HEK293 (cell line): ENCODE measurements at regions not wholly inside any gene's neighbourhood (a gene's known extent, or its start where the extent isn't known, plus 50 kb on each side); places are given as distances from the start of the nearest gene placed in this dataset.

Experiments
- CTCF ChIA-PET: fragments of 350-600 bp; formaldehyde crosslinking; extraction: SDS; loops from one replicate; lab custom pipeline; 2021; ENCODE audit warnings: antibody characterized with exemption; lab: Yijun Ruan, JAX
- POLR2A ChIA-PET: fragments of 300-600 bp; formaldehyde crosslinking; extraction: SDS; loops from one replicate; lab custom pipeline; 2020; ENCODE audit warnings: antibody characterized with exemption, inconsistent platforms; lab: Yijun Ruan, JAX
- H3K27ac ChIP-seq: fragments of 200-500 bp; sonication (Bioruptor generic); 2 replicates; pipeline ENCODE4 v1.5.1; 2014; ENCODE audit warnings: low read depth, low read length, control low read depth, inconsistent platforms; ENCODE audit errors: extremely low read depth
- H3K36me3 ChIP-seq, 2 experiments: fragments of 200-500 bp in 1 of 2; sonication (Bioruptor generic) in 1 of 2; 1 replicate in 1 of 2; 2 replicates in 1 of 2; pipeline ENCODE4 v1.5.1; 2014 to 2017; ENCODE audit warnings: inconsistent platforms in 2 of 2, low read length in 2 of 2; ENCODE audit not compliant: control insufficient read depth in 2 of 2, insufficient read depth in 1 of 2
- H3K4me1 ChIP-seq: fragments of 200-500 bp; sonication (Bioruptor generic); 2 replicates; pipeline ENCODE4 v1.5.1; 2014; ENCODE audit warnings: mild to moderate bottlenecking, low read length, inconsistent platforms; ENCODE audit not compliant: control insufficient read depth, insufficient read depth
- H3K4me3 ChIP-seq: 2 replicates; pipeline ENCODE4 v1.5.1; 2011; ENCODE audit warnings: low read depth, mild to moderate bottlenecking, control low read depth, low read length, moderate library complexity
- H3K9me3 ChIP-seq: fragments of 200-500 bp; sonication (Bioruptor generic); 2 replicates; pipeline ENCODE4 v1.5.1; 2014; ENCODE audit warnings: low read depth, low read length, inconsistent platforms; ENCODE audit not compliant: control insufficient read depth, insufficient read depth
- BCL11B ChIP-seq: fragments of 450-650 bp; formaldehyde crosslinking; IDR thresholded peaks from 2 replicates; pipeline ENCODE4 v1.5.1; 2016; ENCODE audit warnings: low read depth, missing biosample characterization, missing genetic modification characterization
- FEZF1 ChIP-seq: fragments of 450-650 bp; formaldehyde crosslinking; IDR thresholded peaks from 2 replicates; pipeline ENCODE4 v1.5.1; 2016; ENCODE audit warnings: missing biosample characterization, missing genetic modification characterization
- KLF7 ChIP-seq: fragments of 450-650 bp; formaldehyde crosslinking; IDR thresholded peaks from 2 replicates; pipeline ENCODE4 v1.5.1; 2016; ENCODE audit warnings: missing biosample characterization, missing genetic modification characterization, borderline replicate concordance
- MYNN ChIP-seq: fragments of 450-650 bp; formaldehyde crosslinking; IDR thresholded peaks from 2 replicates; pipeline ENCODE4 v1.5.1; 2016; ENCODE audit warnings: missing biosample characterization, missing genetic modification characterization, borderline replicate concordance
- SP2 ChIP-seq: fragments of 450-650 bp; formaldehyde crosslinking; IDR thresholded peaks from 2 replicates; pipeline ENCODE4 v1.5.1; 2016; ENCODE audit warnings: missing biosample characterization, missing genetic modification characterization
- ZBTB8A ChIP-seq: fragments of 450-650 bp; formaldehyde crosslinking; IDR thresholded peaks from 2 replicates; pipeline ENCODE4 v1.5.1; 2016; ENCODE audit warnings: missing biosample characterization, missing genetic modification characterization
- ZNF169 ChIP-seq: fragments of 450-650 bp; formaldehyde crosslinking; IDR thresholded peaks from 2 replicates; pipeline ENCODE4 v1.5.1; 2016; ENCODE audit warnings: missing biosample characterization, missing genetic modification characterization
- ZNF266 ChIP-seq: fragments of 450-650 bp; formaldehyde crosslinking; IDR thresholded peaks from 2 replicates; pipeline ENCODE4 v1.5.1; 2016; ENCODE audit warnings: missing biosample characterization, missing genetic modification characterization, low read depth
- ZNF292 ChIP-seq: fragments of 450-650 bp; formaldehyde crosslinking; IDR thresholded peaks from 2 replicates; pipeline ENCODE4 v1.5.1; 2016; ENCODE audit warnings: low read depth, missing biosample characterization, missing genetic modification characterization, borderline replicate concordance
- ZNF341 ChIP-seq: fragments of 450-650 bp; formaldehyde crosslinking; IDR thresholded peaks from 2 replicates; pipeline ENCODE4; 2016; ENCODE audit warnings: low read depth, missing biosample characterization, missing genetic modification characterization
- ZNF391 ChIP-seq: fragments of 450-650 bp; formaldehyde crosslinking; IDR thresholded peaks from 2 replicates; pipeline ENCODE4 v1.5.1; 2016; ENCODE audit warnings: low read depth, missing biosample characterization, missing genetic modification characterization, borderline replicate concordance
- ZNF394 ChIP-seq: fragments of 450-650 bp; formaldehyde crosslinking; IDR thresholded peaks from 2 replicates; pipeline ENCODE4 v1.5.1; 2016; ENCODE audit warnings: missing biosample characterization, missing genetic modification characterization, mild to moderate bottlenecking, moderate library complexity, borderline replicate concordance
- ZNF561 ChIP-seq: fragments of 450-650 bp; IDR thresholded peaks from 2 replicates; pipeline ENCODE4 v1.5.1; 2018; ENCODE audit warnings: missing biosample characterization, missing genetic modification characterization, borderline replicate concordance
- ZNF580 ChIP-seq: fragments of 450-650 bp; formaldehyde crosslinking; IDR thresholded peaks from 2 replicates; pipeline ENCODE4 v1.5.1; 2016; ENCODE audit warnings: missing biosample characterization, missing genetic modification characterization
- ZNF596 ChIP-seq: fragments of 450-650 bp; IDR thresholded peaks from 2 replicates; pipeline ENCODE4 v1.5.0; 2018; ENCODE audit warnings: missing biosample characterization, mild to moderate bottlenecking, missing genetic modification characterization, moderate library complexity
- ZNF621 ChIP-seq: fragments of 450-650 bp; formaldehyde crosslinking; IDR thresholded peaks from 2 replicates; pipeline ENCODE4 v1.5.1; 2017; ENCODE audit warnings: missing biosample characterization, missing genetic modification characterization
- ZNF664 ChIP-seq: fragments of 450-650 bp; formaldehyde crosslinking; IDR thresholded peaks from 2 replicates; pipeline ENCODE4 v1.5.1; 2016; ENCODE audit warnings: missing biosample characterization, missing genetic modification characterization
- TF ChIP-seq, protein P1 (sequence below): fragments of 450-650 bp; formaldehyde crosslinking; IDR thresholded peaks from 2 replicates; pipeline ENCODE4 v1.5.1; 2016; ENCODE audit warnings: missing biosample characterization, missing genetic modification characterization, borderline replicate concordance
- TF ChIP-seq, protein P2 (sequence below): fragments of 450-650 bp; formaldehyde crosslinking; IDR thresholded peaks from 2 replicates; pipeline ENCODE4 v1.5.1; 2016; ENCODE audit warnings: missing biosample characterization, missing genetic modification characterization, low read depth
- TF ChIP-seq, protein P3 (sequence below): fragments of 450-650 bp; formaldehyde crosslinking; conservative IDR thresholded peaks from 2 replicates; pipeline ENCODE4 v1.5.1; 2016; ENCODE audit warnings: low read depth, missing biosample characterization, missing genetic modification characterization
- TF ChIP-seq, protein P4 (sequence below): fragments of 450-650 bp; formaldehyde crosslinking; IDR thresholded peaks from 2 replicates; pipeline ENCODE4 v1.5.1; 2016; ENCODE audit warnings: missing biosample characterization, missing genetic modification characterization
- TF ChIP-seq, protein P5 (sequence below): fragments of 450-650 bp; formaldehyde crosslinking; IDR thresholded peaks from 2 replicates; pipeline ENCODE4 v1.5.1; 2017; ENCODE audit warnings: missing biosample characterization, missing genetic modification characterization

DNA sequence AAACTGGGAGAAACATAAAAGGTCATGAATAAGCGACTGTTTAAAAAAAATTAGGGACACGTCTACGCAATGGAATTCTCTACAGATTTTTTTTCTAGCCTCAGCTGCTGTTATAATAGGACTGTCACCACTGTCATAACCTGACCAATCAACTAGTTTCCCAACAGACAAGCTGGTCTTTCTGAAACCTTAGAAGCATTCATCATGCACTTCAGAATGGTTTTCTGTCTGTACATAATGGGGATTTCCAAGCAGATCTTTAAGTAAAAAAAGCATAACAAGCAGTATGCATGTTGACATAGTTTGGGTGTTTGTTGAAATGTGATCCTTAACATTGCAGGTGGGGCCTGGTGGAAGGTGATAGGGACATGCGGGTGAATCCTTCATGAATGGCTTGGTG lies 58.3 kb upstream of the SEMA6A start (continued):
- no peak for TF ChIP-seq ZNF580

DNA sequence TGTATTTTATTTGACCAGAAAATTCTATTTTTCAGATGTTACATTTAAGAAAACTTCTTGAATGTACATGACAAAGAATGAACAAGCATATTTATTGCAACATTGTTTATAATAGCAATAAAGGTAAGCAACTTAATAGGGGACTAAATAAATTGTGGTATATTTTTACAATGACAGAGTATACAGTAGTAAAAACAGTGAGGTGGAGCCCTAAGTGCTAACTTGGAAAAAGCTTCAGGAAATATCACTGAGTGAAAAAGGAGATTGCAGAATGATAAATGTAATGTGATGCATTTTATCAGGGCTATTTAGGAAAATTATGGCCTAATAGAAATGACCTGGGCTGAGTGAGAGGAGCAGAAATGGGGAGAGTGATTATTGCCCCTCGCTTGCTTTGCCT lies 56.5 kb upstream of the SEMA6A start:
- no peaks in the 10 kb centered on the region for H3K36me3 ChIP-seq
- POLR2A ChIA-PET = interaction anchor here (0.6 kb wide), 1 partner anchor 21 kb away, joined by 3 read pairs; no protein-coding TSS in a partner anchor
- H3K9me3 ChIP-seq = no peaks in the 10 kb centered on the region
- no peak overlapping the region for H3K27ac ChIP-seq
- peaks cover 10% of the 10 kb centered on the region for H3K4me1 ChIP-seq
- TF ChIP-seq FEZF1 = 0 out of 2 replicates have a peak, but pooled peaks have one; percentile 29
- TF ChIP-seq, protein P1, sequence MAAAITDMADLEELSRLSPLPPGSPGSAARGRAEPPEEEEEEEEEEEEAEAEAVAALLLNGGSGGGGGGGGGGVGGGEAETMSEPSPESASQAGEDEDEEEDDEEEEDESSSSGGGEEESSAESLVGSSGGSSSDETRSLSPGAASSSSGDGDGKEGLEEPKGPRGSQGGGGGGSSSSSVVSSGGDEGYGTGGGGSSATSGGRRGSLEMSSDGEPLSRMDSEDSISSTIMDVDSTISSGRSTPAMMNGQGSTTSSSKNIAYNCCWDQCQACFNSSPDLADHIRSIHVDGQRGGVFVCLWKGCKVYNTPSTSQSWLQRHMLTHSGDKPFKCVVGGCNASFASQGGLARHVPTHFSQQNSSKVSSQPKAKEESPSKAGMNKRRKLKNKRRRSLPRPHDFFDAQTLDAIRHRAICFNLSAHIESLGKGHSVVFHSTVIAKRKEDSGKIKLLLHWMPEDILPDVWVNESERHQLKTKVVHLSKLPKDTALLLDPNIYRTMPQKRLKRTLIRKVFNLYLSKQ (tag by site-specific recombination) = no peak
- no peak overlapping the region for H3K4me3 ChIP-seq
- CTCF ChIA-PET = no interaction called here

DNA sequence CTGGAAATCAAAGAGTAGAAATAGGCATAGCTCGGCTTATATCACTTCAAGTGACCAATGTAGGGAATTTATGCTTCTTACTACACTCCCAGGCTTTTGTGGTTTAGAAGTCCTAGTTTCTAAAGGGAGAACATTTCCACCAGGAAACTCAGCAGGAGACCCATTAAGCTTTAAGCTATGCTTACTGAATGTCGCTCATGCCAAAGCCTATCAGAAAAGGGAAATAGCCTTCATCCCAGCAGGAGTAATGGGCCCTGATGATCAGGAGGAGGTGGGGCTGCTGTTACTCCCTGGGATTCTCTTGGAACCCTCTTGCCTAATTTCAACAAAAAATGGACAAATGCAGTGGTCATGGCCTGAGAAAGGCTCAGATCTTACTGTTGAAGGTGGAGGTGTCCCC lies 54.5 kb upstream of the SEMA6A start:
- ChIA-PET POLR2A (no interaction called here), CTCF (no interaction called here)
- Histone ChIP-seq H3K36me3 (no peaks in the 10 kb centered on the region), H3K27ac (no peak overlapping the region), H3K4me3 (no peak overlapping the region), H3K9me3 (no peaks in the 10 kb centered on the region), H3K4me1 (peaks cover 15% of the 10 kb centered on the region)
- TF ChIP-seq, protein P2, sequence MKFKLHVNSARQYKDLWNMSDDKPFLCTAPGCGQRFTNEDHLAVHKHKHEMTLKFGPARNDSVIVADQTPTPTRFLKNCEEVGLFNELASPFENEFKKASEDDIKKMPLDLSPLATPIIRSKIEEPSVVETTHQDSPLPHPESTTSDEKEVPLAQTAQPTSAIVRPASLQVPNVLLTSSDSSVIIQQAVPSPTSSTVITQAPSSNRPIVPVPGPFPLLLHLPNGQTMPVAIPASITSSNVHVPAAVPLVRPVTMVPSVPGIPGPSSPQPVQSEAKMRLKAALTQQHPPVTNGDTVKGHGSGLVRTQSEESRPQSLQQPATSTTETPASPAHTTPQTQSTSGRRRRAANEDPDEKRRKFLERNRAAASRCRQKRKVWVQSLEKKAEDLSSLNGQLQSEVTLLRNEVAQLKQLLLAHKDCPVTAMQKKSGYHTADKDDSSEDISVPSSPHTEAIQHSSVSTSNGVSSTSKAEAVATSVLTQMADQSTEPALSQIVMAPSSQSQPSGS = no peak
- TF ChIP-seq ZBTB8A (no peak), MYNN (tag by site-specific recombination) (no peak), ZNF391 (no peak), BCL11B (tag by site-specific recombination) (no peak), ZNF341 (tag by site-specific recombination) (no peak), ZNF596 (tag by site-specific recombination) (no peak), ZNF561 (tag by site-specific recombination) (0 out of 2 replicates have a peak, but pooled peaks have one; percentile 13), ZNF266 (tag by site-specific recombination) (no peak), ZNF664 (tag by site-specific recombination) (no peak), KLF7 (no peak), ZNF621 (no peak), ZNF169 (tag by site-specific recombination) (no peak), ZNF394 (tag by site-specific recombination) (no peak), SP2 (tag by site-specific recombination) (no peak), ZNF292 (no peak)
- TF ChIP-seq, protein P3, sequence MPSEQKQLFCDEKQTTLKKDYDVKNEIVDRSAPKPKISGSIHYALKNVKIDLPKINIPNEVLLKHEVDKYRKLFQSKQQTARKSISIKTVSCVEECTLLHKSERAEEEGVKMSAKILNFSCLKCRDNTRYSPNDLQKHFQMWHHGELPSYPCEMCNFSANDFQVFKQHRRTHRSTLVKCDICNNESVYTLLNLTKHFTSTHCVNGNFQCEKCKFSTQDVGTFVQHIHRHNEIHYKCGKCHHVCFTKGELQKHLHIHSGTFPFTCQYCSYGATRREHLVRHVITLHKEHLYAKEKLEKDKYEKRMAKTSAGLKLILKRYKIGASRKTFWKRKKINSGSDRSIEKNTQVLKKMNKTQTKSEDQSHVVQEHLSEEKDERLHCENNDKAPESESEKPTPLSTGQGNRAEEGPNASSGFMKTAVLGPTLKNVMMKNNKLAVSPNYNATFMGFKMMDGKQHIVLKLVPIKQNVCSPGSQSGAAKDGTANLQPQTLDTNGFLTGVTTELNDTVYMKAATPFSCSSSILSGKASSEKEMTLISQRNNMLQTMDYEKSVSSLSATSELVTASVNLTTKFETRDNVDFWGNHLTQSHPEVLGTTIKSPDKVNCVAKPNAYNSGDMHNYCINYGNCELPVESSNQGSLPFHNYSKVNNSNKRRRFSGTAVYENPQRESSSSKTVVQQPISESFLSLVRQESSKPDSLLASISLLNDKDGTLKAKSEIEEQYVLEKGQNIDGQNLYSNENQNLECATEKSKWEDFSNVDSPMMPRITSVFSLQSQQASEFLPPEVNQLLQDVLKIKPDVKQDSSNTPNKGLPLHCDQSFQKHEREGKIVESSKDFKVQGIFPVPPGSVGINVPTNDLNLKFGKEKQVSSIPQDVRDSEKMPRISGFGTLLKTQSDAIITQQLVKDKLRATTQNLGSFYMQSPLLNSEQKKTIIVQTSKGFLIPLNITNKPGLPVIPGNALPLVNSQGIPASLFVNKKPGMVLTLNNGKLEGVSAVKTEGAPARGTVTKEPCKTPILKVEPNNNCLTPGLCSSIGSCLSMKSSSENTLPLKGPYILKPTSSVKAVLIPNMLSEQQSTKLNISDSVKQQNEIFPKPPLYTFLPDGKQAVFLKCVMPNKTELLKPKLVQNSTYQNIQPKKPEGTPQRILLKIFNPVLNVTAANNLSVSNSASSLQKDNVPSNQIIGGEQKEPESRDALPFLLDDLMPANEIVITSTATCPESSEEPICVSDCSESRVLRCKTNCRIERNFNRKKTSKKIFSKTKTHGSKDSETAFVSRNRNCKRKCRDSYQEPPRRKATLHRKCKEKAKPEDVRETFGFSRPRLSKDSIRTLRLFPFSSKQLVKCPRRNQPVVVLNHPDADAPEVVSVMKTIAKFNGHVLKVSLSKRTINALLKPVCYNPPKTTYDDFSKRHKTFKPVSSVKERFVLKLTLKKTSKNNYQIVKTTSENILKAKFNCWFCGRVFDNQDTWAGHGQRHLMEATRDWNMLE (tag by site-specific recombination) = no peak
- TF ChIP-seq, protein P4, sequence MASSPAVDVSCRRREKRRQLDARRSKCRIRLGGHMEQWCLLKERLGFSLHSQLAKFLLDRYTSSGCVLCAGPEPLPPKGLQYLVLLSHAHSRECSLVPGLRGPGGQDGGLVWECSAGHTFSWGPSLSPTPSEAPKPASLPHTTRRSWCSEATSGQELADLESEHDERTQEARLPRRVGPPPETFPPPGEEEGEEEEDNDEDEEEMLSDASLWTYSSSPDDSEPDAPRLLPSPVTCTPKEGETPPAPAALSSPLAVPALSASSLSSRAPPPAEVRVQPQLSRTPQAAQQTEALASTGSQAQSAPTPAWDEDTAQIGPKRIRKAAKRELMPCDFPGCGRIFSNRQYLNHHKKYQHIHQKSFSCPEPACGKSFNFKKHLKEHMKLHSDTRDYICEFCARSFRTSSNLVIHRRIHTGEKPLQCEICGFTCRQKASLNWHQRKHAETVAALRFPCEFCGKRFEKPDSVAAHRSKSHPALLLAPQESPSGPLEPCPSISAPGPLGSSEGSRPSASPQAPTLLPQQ (tag by site-specific recombination) = no peak
- TF ChIP-seq, protein P5, sequence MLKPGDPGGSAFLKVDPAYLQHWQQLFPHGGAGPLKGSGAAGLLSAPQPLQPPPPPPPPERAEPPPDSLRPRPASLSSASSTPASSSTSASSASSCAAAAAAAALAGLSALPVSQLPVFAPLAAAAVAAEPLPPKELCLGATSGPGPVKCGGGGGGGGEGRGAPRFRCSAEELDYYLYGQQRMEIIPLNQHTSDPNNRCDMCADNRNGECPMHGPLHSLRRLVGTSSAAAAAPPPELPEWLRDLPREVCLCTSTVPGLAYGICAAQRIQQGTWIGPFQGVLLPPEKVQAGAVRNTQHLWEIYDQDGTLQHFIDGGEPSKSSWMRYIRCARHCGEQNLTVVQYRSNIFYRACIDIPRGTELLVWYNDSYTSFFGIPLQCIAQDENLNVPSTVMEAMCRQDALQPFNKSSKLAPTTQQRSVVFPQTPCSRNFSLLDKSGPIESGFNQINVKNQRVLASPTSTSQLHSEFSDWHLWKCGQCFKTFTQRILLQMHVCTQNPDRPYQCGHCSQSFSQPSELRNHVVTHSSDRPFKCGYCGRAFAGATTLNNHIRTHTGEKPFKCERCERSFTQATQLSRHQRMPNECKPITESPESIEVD (tag by site-specific recombination) = peak; percentile 17; the same call in 1 of the 2 replicates
